ENCODE measurements at regions not wholly inside any gene's neighbourhood (a gene's known extent, or its start where the extent isn't known, plus 50 kb on each side); places are given as distances from the start of the nearest gene placed in this dataset.

DNA sequence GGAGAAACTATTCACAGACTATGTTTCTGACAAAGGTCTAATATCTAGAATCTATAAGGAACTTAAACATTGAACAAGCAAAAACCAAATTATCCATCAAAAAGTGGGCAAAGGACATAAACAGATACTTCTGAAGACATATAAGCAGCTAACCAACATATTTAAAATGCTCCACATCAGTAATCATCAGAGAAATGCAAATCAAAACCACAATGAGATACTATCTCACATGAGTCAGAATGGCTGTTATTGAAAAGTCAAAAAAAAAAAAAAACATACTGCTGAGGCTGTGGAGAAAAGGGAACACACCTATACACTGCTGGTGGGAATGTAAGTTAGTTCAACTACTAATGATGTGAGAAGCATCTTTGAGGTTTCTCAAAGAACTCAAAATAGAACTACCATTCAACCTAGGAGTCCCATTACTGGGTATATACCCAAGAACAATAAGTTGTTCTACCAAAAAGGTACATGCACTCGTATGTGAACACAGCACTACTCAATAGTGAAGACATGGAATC lies 220.4 kb upstream of the TFPI start:
- TF ChIP-seq, protein P1, sequence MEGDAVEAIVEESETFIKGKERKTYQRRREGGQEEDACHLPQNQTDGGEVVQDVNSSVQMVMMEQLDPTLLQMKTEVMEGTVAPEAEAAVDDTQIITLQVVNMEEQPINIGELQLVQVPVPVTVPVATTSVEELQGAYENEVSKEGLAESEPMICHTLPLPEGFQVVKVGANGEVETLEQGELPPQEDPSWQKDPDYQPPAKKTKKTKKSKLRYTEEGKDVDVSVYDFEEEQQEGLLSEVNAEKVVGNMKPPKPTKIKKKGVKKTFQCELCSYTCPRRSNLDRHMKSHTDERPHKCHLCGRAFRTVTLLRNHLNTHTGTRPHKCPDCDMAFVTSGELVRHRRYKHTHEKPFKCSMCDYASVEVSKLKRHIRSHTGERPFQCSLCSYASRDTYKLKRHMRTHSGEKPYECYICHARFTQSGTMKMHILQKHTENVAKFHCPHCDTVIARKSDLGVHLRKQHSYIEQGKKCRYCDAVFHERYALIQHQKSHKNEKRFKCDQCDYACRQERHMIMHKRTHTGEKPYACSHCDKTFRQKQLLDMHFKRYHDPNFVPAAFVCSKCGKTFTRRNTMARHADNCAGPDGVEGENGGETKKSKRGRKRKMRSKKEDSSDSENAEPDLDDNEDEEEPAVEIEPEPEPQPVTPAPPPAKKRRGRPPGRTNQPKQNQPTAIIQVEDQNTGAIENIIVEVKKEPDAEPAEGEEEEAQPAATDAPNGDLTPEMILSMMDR (IDR thresholded peaks at IDR 0.05) = no peak
- no peak for TF ChIP-seq POLR2A (IDR thresholded peaks at IDR 0.05)

All from body of pancreas (tissue), 4 donors.